ENCODE measurements at regions not wholly inside any gene's neighbourhood (a gene's known extent, or its start where the extent isn't known, plus 50 kb on each side); places are given as distances from the start of the nearest gene placed in this dataset.

DNA sequence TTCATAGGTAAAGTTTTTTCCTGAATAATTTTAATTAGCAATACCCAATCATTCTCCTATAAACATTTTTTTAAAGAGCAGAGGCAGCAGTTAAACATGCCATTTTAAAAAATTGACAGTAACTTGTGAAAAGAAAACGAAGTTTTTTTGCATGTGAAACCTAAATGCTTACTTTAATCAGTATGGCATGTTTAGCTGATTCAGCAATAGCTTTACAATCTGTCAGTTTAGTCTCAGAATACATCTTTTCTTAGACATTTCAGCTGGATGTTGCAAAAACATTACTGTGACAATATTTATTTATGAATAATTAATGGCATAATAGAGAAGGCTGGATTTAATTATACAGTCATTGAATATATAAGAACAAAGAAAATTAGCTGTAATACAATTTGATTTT, 1132.4 kb upstream of the ADGRL2 start:
- TF ChIP-seq GABPA (IDR thresholded peaks at IDR 0.05 in 1 of 2, conservative IDR thresholded peaks at IDR 0.05 in 1 of 2) (no peak), HNF4G (IDR thresholded peaks at IDR 0.05) (no peak), RAD21 (IDR thresholded peaks at IDR 0.05) (no peak), EGR1 (IDR thresholded peaks at IDR 0.05; ENCODE audit: low read depth in 2 of 2) (no peak), FOXA1 (IDR thresholded peaks at IDR 0.05) (no peak), MAX (IDR thresholded peaks at IDR 0.05) (no peak), YY1 (IDR thresholded peaks at IDR 0.05) (no peak), RXRA (IDR thresholded peaks at IDR 0.05) (no peak), HNF4A (conservative IDR thresholded peaks at IDR 0.05) (no peak), TAF1 (conservative IDR thresholded peaks at IDR 0.05) (no peak), SP1 (IDR thresholded peaks at IDR 0.05) (no peak), NR2F2 (IDR thresholded peaks at IDR 0.05) (no peak), JUND (IDR thresholded peaks at IDR 0.05) (no peak), FOXA2 (IDR thresholded peaks at IDR 0.05) (no peak)
- TF ChIP-seq, protein P1, sequence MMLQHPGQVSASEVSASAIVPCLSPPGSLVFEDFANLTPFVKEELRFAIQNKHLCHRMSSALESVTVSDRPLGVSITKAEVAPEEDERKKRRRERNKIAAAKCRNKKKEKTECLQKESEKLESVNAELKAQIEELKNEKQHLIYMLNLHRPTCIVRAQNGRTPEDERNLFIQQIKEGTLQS (IDR thresholded peaks at IDR 0.05), result no peak
- TF ChIP-seq, protein P2, sequence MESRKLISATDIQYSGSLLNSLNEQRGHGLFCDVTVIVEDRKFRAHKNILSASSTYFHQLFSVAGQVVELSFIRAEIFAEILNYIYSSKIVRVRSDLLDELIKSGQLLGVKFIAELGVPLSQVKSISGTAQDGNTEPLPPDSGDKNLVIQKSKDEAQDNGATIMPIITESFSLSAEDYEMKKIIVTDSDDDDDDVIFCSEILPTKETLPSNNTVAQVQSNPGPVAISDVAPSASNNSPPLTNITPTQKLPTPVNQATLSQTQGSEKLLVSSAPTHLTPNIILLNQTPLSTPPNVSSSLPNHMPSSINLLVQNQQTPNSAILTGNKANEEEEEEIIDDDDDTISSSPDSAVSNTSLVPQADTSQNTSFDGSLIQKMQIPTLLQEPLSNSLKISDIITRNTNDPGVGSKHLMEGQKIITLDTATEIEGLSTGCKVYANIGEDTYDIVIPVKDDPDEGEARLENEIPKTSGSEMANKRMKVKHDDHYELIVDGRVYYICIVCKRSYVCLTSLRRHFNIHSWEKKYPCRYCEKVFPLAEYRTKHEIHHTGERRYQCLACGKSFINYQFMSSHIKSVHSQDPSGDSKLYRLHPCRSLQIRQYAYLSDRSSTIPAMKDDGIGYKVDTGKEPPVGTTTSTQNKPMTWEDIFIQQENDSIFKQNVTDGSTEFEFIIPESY (IDR thresholded peaks at IDR 0.05), result no peak
- TF ChIP-seq, protein P3, sequence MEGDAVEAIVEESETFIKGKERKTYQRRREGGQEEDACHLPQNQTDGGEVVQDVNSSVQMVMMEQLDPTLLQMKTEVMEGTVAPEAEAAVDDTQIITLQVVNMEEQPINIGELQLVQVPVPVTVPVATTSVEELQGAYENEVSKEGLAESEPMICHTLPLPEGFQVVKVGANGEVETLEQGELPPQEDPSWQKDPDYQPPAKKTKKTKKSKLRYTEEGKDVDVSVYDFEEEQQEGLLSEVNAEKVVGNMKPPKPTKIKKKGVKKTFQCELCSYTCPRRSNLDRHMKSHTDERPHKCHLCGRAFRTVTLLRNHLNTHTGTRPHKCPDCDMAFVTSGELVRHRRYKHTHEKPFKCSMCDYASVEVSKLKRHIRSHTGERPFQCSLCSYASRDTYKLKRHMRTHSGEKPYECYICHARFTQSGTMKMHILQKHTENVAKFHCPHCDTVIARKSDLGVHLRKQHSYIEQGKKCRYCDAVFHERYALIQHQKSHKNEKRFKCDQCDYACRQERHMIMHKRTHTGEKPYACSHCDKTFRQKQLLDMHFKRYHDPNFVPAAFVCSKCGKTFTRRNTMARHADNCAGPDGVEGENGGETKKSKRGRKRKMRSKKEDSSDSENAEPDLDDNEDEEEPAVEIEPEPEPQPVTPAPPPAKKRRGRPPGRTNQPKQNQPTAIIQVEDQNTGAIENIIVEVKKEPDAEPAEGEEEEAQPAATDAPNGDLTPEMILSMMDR (IDR thresholded peaks at IDR 0.05; ENCODE audit: low read depth, low read length, missing input control), result no peak
- TF ChIP-seq, protein P4, sequence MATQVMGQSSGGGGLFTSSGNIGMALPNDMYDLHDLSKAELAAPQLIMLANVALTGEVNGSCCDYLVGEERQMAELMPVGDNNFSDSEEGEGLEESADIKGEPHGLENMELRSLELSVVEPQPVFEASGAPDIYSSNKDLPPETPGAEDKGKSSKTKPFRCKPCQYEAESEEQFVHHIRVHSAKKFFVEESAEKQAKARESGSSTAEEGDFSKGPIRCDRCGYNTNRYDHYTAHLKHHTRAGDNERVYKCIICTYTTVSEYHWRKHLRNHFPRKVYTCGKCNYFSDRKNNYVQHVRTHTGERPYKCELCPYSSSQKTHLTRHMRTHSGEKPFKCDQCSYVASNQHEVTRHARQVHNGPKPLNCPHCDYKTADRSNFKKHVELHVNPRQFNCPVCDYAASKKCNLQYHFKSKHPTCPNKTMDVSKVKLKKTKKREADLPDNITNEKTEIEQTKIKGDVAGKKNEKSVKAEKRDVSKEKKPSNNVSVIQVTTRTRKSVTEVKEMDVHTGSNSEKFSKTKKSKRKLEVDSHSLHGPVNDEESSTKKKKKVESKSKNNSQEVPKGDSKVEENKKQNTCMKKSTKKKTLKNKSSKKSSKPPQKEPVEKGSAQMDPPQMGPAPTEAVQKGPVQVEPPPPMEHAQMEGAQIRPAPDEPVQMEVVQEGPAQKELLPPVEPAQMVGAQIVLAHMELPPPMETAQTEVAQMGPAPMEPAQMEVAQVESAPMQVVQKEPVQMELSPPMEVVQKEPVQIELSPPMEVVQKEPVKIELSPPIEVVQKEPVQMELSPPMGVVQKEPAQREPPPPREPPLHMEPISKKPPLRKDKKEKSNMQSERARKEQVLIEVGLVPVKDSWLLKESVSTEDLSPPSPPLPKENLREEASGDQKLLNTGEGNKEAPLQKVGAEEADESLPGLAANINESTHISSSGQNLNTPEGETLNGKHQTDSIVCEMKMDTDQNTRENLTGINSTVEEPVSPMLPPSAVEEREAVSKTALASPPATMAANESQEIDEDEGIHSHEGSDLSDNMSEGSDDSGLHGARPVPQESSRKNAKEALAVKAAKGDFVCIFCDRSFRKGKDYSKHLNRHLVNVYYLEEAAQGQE (IDR thresholded peaks at IDR 0.05), result no peak
- 64% methylated on average over 1 of the region's 1 CpG for WGBS

More for the DNA sequence above, 1132.4 kb upstream of the ADGRL2 start:
- no peak overlapping the region for H3K9ac ChIP-seq (ENCODE audit: low read depth in 1 of 2, low read length in 2 of 2)
- no peak for DNase-seq (ENCODE audit: low spot score)
- H3K4me1 ChIP-seq (ENCODE audit: control insufficient read depth in 4 of 4, insufficient read depth in 4 of 4, low read length in 3 of 4), result no peaks in the 10 kb centered on the region
- H3K36me3 ChIP-seq (ENCODE audit: control insufficient read depth in 4 of 4, insufficient read depth in 3 of 4, low read depth in 1 of 4, low read length in 3 of 4), result peaks cover 0 to 3% (median 0%) of the 10 kb centered on the region in 4 donors
- no peak overlapping the region for H3K4me3 ChIP-seq (ENCODE audit: low read depth in 1 of 3, low read length in 3 of 3)
- H3K27ac ChIP-seq (ENCODE audit: low read depth in 1 of 2, low read length in 2 of 2), result no peak overlapping the region
- no peaks in the 10 kb centered on the region for H3K9me3 ChIP-seq (ENCODE audit: control insufficient read depth in 4 of 4, low read length in 3 of 4)
- H3K27me3 ChIP-seq (ENCODE audit: control insufficient read depth in 4 of 4, insufficient read depth in 4 of 4, low read length in 3 of 4), result no peaks in the 10 kb centered on the region

Data from liver (tissue), 8 donors.